ENCODE measurements at regions not wholly inside any gene's neighbourhood (a gene's known extent, or its start where the extent isn't known, plus 50 kb on each side); places are given as distances from the start of the nearest gene placed in this dataset.

- TF ChIP-seq CTCF (IDR thresholded peaks at IDR 0.05; ENCODE audit: control extremely low read depth in 1 of 3, insufficient read depth in 1 of 3, low read depth in 1 of 3, low read length in 3 of 3) (no peak), POLR2AphosphoS5 (IDR thresholded peaks at IDR 0.05; ENCODE audit: low read depth, low read length) (no peak), TAF1 (IDR thresholded peaks at IDR 0.05; ENCODE audit: low read depth, low read length) (no peak), JUND (IDR thresholded peaks at IDR 0.05; ENCODE audit: low read length) (no peak), EZH2 (IDR thresholded peaks at IDR 0.05; ENCODE audit: low read depth, low read length, severe bottlenecking) (no peak), HDAC2 (IDR thresholded peaks at IDR 0.05; ENCODE audit: borderline replicate concordance in 1 of 2, low read depth in 2 of 2, low read length in 2 of 2) (no peak), ZNF274 (IDR thresholded peaks at IDR 0.05; ENCODE audit: borderline replicate concordance, extremely low read depth, low read length) (no peak), RFX5 (IDR thresholded peaks at IDR 0.05; ENCODE audit: borderline replicate concordance, low read depth, low read length) (no peak)
Observed at GRCh38 chr2:883260-883802, 67.3 kb upstream of the SNTG2 start.
